Erythroblast (primary cell): ENCODE measurements at regions not wholly inside any gene's neighbourhood (a gene's known extent, or its start where the extent isn't known, plus 50 kb on each side); places are given as distances from the start of the nearest gene placed in this dataset.

Source experiments
- DNase-seq, 2 experiments: peaks; one replicate each; lab custom pipeline; 2025; lab: John Stamatoyannopoulos, UW
- GATA1 ChIP-seq: IDR thresholded peaks from 2 replicates; pipeline ENCODE4 v1.6.1; 2011; ENCODE audit warnings: low read depth, mild to moderate bottlenecking, control low read depth, low read length, moderate library complexity
- POLR2A ChIP-seq: IDR thresholded peaks from 2 replicates; pipeline ENCODE4 v1.6.1; 2011; ENCODE audit warnings: mild to moderate bottlenecking, low read length

GRCh38 chr16:52650789-52651188 lies 103.8 kb upstream of the TOX3 start:
- TF ChIP-seq POLR2A = no peak
- no peak for TF ChIP-seq GATA1
- DNase-seq = no peak

GRCh38 chr16:52650318-52650717 lies 103.4 kb upstream of the TOX3 start:
- no peak for DNase-seq
- TF ChIP-seq GATA1 (no peak), POLR2A (no peak)

GRCh38 chr16:52649870-52650269 lies 102.9 kb upstream of the TOX3 start:
- no peak for DNase-seq
- no peak for TF ChIP-seq GATA1
- no peak for TF ChIP-seq POLR2A

GRCh38 chr16:52647588-52647987 lies 100.6 kb upstream of the TOX3 start:
- TF ChIP-seq POLR2A (no peak), GATA1 (no peak)
- DNase-seq = no peak

GRCh38 chr16:52643006-52643405 lies 96.1 kb upstream of the TOX3 start:
- DNase-seq = no peak
- TF ChIP-seq POLR2A (no peak), GATA1 (no peak)

- TF ChIP-seq GATA1 = no peak
- TF ChIP-seq POLR2A = no peak
- DNase-seq = no peak
Measured at GRCh38 chr16:52634528-52634927, 87.6 kb upstream of the TOX3 start.

GRCh38 chr16:52634104-52634503 lies 87.2 kb upstream of the TOX3 start:
- TF ChIP-seq POLR2A = no peak
- TF ChIP-seq GATA1 = no peak

GRCh38 chr16:52633230-52633629 lies 86.3 kb upstream of the TOX3 start:
- no peak for TF ChIP-seq POLR2A
- TF ChIP-seq GATA1 = no peak
- no peak for DNase-seq

More at GRCh38 chr16:52634104-52634503, 87.2 kb upstream of the TOX3 start:
- no peak for DNase-seq

- no peak for DNase-seq
- TF ChIP-seq POLR2A = no peak
- TF ChIP-seq GATA1 = no peak
Measured at GRCh38 chr16:52631711-52632110, 84.8 kb upstream of the TOX3 start.

GRCh38 chr16:52630711-52631110 lies 83.8 kb upstream of the TOX3 start:
- TF ChIP-seq POLR2A (no peak), GATA1 (no peak)
- DNase-seq = no peak

GRCh38 chr16:52629296-52629695 lies 82.4 kb upstream of the TOX3 start:
- TF ChIP-seq POLR2A (no peak), GATA1 (no peak)
- DNase-seq = no peak

GRCh38 chr16:52624891-52625290 lies 77.9 kb upstream of the TOX3 start:
- TF ChIP-seq GATA1 = no peak
- no peak for TF ChIP-seq POLR2A
- DNase-seq = no peak

GRCh38 chr16:52621651-52622050 lies 74.7 kb upstream of the TOX3 start:
- DNase-seq = no peak

GRCh38 chr16:52618753-52619497 lies 72.0 kb upstream of the TOX3 start:
- TF ChIP-seq GATA1 (no peak), POLR2A (no peak)
- no peak for DNase-seq

More at GRCh38 chr16:52621651-52622050, 74.7 kb upstream of the TOX3 start:
- no peak for TF ChIP-seq POLR2A
- TF ChIP-seq GATA1 = no peak

GRCh38 chr16:52617591-52617990 lies 70.6 kb upstream of the TOX3 start:
- DNase-seq = no peak
- TF ChIP-seq GATA1 = no peak
- no peak for TF ChIP-seq POLR2A

GRCh38 chr16:52613508-52613907 lies 66.6 kb upstream of the TOX3 start:
- no peak for TF ChIP-seq GATA1
- no peak for TF ChIP-seq POLR2A
- DNase-seq = no peak
